WTC11 (cell line): ENCODE measurements at regions not wholly inside any gene's neighbourhood (a gene's known extent, or its start where the extent isn't known, plus 50 kb on each side); places are given as distances from the start of the nearest gene placed in this dataset.
A peak's percentile ranks its signal among the peaks of the same experiment; 100 is the strongest.

ENCODE experiments used
- ATAC-seq: fragments of 200-7000 bp; cut with Tn5 transposase; 2 replicates; pipeline ENCODE4 v1.10.0; 2021; ENCODE audit warnings: mild to moderate bottlenecking, moderate library complexity
- CTCF ChIA-PET: fragments of 300-600 bp; sonication (Branson Sonifier 250); formaldehyde crosslinking; loops from one replicate; lab custom pipeline; 2021; ENCODE audit warnings: antibody characterized with exemption; lab: Charles Lee
- POLR2A ChIA-PET: fragments of 350-600 bp; sonication (Branson Sonifier 250); formaldehyde crosslinking; loops from one replicate; lab custom pipeline; 2021; ENCODE audit warnings: antibody characterized with exemption; lab: Charles Lee
- DNase-seq: peaks from one replicate; pipeline ENCODE4 v3.0.0; 2021; ENCODE audit warnings: low spot score
- H3K27ac Mint-ChIP-seq: 2 replicates; pipeline ENCODE4 v1.8.0; 2021; ENCODE audit warnings: mixed read lengths
- H3K27me3 Mint-ChIP-seq: 2 replicates; pipeline ENCODE4 v1.8.0; 2021; ENCODE audit warnings: low read depth, mild to moderate bottlenecking, moderate library complexity, mixed read lengths
- H3K36me3 Mint-ChIP-seq: 2 replicates; pipeline ENCODE4 v1.8.0; 2021; ENCODE audit warnings: mixed read lengths
- H3K4me1 Mint-ChIP-seq: 2 replicates; pipeline ENCODE4 v1.8.0; 2022; ENCODE audit warnings: mixed read lengths
- H3K4me3 Mint-ChIP-seq: 2 replicates; pipeline ENCODE4 v1.8.0; 2021; ENCODE audit warnings: mild to moderate bottlenecking, moderate library complexity, mixed read lengths
- H3K9me3 Mint-ChIP-seq: 2 replicates; pipeline ENCODE4 v1.8.0; 2021; ENCODE audit warnings: mixed read lengths
- ATF6 ChIP-seq: sonication (generic); formaldehyde crosslinking; IDR thresholded peaks from 2 replicates; pipeline ENCODE4 v1.8.1; 2023; ENCODE audit warnings: mild to moderate bottlenecking, missing genetic modification reagents
- E2F5 ChIP-seq: sonication (generic); formaldehyde crosslinking; IDR thresholded peaks from 2 replicates; pipeline ENCODE4 v1.8.1; 2022; ENCODE audit warnings: mild to moderate bottlenecking, moderate library complexity, missing genetic modification reagents
- FOXK1 ChIP-seq: sonication (generic); formaldehyde crosslinking; IDR thresholded peaks from 2 replicates; pipeline ENCODE4 v1.8.0; 2022; ENCODE audit warnings: mild to moderate bottlenecking, moderate library complexity, missing genetic modification reagents
- HMGA2 ChIP-seq: fragments of 250-450 bp; sonication (Bioruptor Pico); IDR thresholded peaks from 2 replicates; pipeline ENCODE4 v1.4.0; 2021; ENCODE audit warnings: mild to moderate bottlenecking, moderate library complexity
- NFYB ChIP-seq: sonication (generic); formaldehyde crosslinking; conservative IDR thresholded peaks from 2 replicates; pipeline ENCODE4 v1.8.0; 2022; ENCODE audit warnings: low read depth, missing genetic modification reagents
- RELA ChIP-seq: sonication (generic); formaldehyde crosslinking; IDR thresholded peaks from 2 replicates; pipeline ENCODE4 v1.8.1; 2022; ENCODE audit warnings: missing genetic modification reagents, mild to moderate bottlenecking, borderline replicate concordance
- RORB ChIP-seq: fragments of 250-450 bp; sonication (Bioruptor Pico); IDR thresholded peaks from 2 replicates; pipeline ENCODE4 v1.9.0; 2021; ENCODE audit warnings: mild to moderate bottlenecking
- SMAD3 ChIP-seq: sonication (generic); formaldehyde crosslinking; IDR thresholded peaks from 2 replicates; pipeline ENCODE4 v1.8.0; 2022; ENCODE audit warnings: missing genetic modification reagents, mild to moderate bottlenecking, borderline replicate concordance
- SMAD4 ChIP-seq: sonication (generic); formaldehyde crosslinking; IDR thresholded peaks from 2 replicates; pipeline ENCODE4 v1.8.0; 2022; ENCODE audit warnings: mild to moderate bottlenecking, missing genetic modification reagents
- TCF7 ChIP-seq: sonication (generic); formaldehyde crosslinking; IDR thresholded peaks from 2 replicates; pipeline ENCODE4 v1.8.0; 2022; ENCODE audit warnings: mild to moderate bottlenecking, low read depth, missing genetic modification reagents, moderate library complexity
- USF1 ChIP-seq: sonication (generic); formaldehyde crosslinking; IDR thresholded peaks from 2 replicates; pipeline ENCODE4 v1.8.0; 2022; ENCODE audit warnings: mild to moderate bottlenecking, missing genetic modification reagents
- ZNF317 ChIP-seq: sonication (generic); formaldehyde crosslinking; IDR thresholded peaks from 2 replicates; pipeline ENCODE4 v1.8.1; 2023; ENCODE audit warnings: low read depth, mild to moderate bottlenecking, moderate library complexity, missing genetic modification reagents, borderline replicate concordance
- TF ChIP-seq, protein P1 (sequence below): fragments of 250-450 bp; sonication (Bioruptor Pico); IDR thresholded peaks from 2 replicates; pipeline ENCODE4 v1.9.0; 2021; ENCODE audit warnings: mild to moderate bottlenecking, borderline replicate concordance
- TF ChIP-seq, protein P2 (sequence below): sonication (generic); formaldehyde crosslinking; IDR thresholded peaks from 2 replicates; pipeline ENCODE4 v1.8.0; 2022; ENCODE audit warnings: mild to moderate bottlenecking, missing genetic modification reagents
- TF ChIP-seq, protein P3 (sequence below): sonication (generic); formaldehyde crosslinking; IDR thresholded peaks from 2 replicates; pipeline ENCODE4 v1.8.0; 2023; ENCODE audit warnings: mild to moderate bottlenecking, missing genetic modification reagents
- TF ChIP-seq, protein P4 (sequence below): sonication (generic); formaldehyde crosslinking; IDR thresholded peaks from 2 replicates; pipeline ENCODE4 v1.8.0; 2023; ENCODE audit warnings: missing genetic modification reagents, mild to moderate bottlenecking, borderline replicate concordance

DNA sequence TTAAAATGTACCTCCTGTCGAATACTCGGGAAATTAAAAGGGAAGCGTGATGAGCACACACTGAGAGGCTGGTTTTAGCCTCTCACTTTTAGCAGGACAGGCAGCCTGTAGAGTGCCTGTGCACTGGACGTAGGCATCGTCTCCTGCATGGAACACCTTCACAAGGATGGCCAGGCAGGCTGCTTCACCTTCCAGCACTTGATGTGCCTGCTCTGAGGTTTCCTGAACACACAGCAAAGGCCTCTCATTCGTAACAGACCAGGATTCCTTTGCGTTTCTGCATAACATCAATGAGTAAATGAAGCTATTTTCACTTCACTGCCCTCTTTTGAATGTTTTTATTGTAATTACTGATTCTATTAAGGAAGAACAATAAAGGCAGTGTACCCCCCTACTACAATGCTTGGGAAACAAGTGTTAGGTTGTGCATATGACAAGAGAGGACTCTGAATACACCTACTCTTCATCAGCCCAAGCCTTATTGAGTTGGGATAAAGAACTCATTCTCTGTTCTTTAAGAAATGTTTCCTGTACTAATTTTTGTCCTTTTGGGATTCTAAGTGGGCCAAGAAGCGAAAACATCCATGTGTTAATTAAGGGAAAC is 1077.6 kb upstream of the FOXG1 start:
- no peak overlapping the region for H3K4me3 Mint-ChIP-seq
- no peaks in the 10 kb centered on the region for H3K27me3 Mint-ChIP-seq
- ChIA-PET CTCF (no interaction called here), POLR2A (no interaction called here)
- no peaks in the 10 kb centered on the region for H3K36me3 Mint-ChIP-seq
- peaks cover 35% of the 10 kb centered on the region for H3K4me1 Mint-ChIP-seq
- TF ChIP-seq ZNF317: no peak
- TF ChIP-seq E2F5: no peak
- TF ChIP-seq NFYB (CRISPR knock-in tag): no peak
- TF ChIP-seq RELA (CRISPR knock-in tag): no peak
- TF ChIP-seq ATF6: no peak
- no peaks in the 10 kb centered on the region for H3K9me3 Mint-ChIP-seq
- DNase-seq (peak; percentile 13), ATAC-seq (peak; percentile 86)
- peak overlapping the region; percentile 8 for H3K27ac Mint-ChIP-seq

DNA sequence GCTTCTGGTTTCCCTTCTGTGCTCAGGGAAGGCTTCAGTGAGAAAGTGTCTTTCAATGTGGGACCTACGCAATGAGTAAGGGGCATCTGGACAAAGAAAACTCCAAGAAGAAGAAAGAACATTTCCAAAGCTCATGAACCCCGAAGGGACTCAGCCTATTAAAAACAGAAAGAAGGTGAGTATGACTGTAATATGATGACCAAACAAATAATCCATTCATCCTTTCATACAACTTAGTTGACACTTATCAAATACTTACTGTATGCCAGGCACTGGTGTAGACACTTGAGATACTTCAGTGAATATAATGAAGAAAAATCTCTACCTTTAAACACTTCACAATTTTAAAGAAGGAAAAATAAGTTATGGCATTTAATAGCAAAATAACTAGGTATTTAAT is 1054.2 kb upstream of the FOXG1 start:
- Mint-ChIP-seq H3K27ac (no peak overlapping the region), H3K9me3 (peaks cover 67% of the 10 kb centered on the region), H3K4me3 (no peak overlapping the region), H3K27me3 (peaks cover 4% of the 10 kb centered on the region; the same call in 1 of the 2 replicates), H3K4me1 (no peaks in the 10 kb centered on the region), H3K36me3 (peaks cover 46% of the 10 kb centered on the region)
- ChIA-PET POLR2A (no interaction called here), CTCF (no interaction called here)
- ATAC-seq: no peak
- no peak for DNase-seq
- TF ChIP-seq RORB (CRISPR knock-in tag) (no peak), RELA (CRISPR knock-in tag) (no peak), USF1 (CRISPR knock-in tag) (no peak), SMAD4 (no peak), NFYB (CRISPR knock-in tag) (no peak), SMAD3 (CRISPR knock-in tag) (no peak), FOXK1 (no peak), TCF7 (CRISPR knock-in tag) (no peak), HMGA2 (CRISPR knock-in tag) (no peak)
- TF ChIP-seq, protein P1, sequence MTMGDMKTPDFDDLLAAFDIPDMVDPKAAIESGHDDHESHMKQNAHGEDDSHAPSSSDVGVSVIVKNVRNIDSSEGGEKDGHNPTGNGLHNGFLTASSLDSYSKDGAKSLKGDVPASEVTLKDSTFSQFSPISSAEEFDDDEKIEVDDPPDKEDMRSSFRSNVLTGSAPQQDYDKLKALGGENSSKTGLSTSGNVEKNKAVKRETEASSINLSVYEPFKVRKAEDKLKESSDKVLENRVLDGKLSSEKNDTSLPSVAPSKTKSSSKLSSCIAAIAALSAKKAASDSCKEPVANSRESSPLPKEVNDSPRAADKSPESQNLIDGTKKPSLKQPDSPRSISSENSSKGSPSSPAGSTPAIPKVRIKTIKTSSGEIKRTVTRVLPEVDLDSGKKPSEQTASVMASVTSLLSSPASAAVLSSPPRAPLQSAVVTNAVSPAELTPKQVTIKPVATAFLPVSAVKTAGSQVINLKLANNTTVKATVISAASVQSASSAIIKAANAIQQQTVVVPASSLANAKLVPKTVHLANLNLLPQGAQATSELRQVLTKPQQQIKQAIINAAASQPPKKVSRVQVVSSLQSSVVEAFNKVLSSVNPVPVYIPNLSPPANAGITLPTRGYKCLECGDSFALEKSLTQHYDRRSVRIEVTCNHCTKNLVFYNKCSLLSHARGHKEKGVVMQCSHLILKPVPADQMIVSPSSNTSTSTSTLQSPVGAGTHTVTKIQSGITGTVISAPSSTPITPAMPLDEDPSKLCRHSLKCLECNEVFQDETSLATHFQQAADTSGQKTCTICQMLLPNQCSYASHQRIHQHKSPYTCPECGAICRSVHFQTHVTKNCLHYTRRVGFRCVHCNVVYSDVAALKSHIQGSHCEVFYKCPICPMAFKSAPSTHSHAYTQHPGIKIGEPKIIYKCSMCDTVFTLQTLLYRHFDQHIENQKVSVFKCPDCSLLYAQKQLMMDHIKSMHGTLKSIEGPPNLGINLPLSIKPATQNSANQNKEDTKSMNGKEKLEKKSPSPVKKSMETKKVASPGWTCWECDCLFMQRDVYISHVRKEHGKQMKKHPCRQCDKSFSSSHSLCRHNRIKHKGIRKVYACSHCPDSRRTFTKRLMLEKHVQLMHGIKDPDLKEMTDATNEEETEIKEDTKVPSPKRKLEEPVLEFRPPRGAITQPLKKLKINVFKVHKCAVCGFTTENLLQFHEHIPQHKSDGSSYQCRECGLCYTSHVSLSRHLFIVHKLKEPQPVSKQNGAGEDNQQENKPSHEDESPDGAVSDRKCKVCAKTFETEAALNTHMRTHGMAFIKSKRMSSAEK (CRISPR knock-in tag): no peak
- TF ChIP-seq, protein P2, sequence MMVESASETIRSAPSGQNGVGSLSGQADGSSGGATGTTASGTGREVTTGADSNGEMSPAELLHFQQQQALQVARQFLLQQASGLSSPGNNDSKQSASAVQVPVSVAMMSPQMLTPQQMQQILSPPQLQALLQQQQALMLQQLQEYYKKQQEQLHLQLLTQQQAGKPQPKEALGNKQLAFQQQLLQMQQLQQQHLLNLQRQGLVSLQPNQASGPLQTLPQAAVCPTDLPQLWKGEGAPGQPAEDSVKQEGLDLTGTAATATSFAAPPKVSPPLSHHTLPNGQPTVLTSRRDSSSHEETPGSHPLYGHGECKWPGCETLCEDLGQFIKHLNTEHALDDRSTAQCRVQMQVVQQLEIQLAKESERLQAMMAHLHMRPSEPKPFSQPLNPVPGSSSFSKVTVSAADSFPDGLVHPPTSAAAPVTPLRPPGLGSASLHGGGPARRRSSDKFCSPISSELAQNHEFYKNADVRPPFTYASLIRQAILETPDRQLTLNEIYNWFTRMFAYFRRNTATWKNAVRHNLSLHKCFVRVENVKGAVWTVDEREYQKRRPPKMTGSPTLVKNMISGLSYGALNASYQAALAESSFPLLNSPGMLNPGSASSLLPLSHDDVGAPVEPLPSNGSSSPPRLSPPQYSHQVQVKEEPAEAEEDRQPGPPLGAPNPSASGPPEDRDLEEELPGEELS: no peak
- TF ChIP-seq, protein P3, sequence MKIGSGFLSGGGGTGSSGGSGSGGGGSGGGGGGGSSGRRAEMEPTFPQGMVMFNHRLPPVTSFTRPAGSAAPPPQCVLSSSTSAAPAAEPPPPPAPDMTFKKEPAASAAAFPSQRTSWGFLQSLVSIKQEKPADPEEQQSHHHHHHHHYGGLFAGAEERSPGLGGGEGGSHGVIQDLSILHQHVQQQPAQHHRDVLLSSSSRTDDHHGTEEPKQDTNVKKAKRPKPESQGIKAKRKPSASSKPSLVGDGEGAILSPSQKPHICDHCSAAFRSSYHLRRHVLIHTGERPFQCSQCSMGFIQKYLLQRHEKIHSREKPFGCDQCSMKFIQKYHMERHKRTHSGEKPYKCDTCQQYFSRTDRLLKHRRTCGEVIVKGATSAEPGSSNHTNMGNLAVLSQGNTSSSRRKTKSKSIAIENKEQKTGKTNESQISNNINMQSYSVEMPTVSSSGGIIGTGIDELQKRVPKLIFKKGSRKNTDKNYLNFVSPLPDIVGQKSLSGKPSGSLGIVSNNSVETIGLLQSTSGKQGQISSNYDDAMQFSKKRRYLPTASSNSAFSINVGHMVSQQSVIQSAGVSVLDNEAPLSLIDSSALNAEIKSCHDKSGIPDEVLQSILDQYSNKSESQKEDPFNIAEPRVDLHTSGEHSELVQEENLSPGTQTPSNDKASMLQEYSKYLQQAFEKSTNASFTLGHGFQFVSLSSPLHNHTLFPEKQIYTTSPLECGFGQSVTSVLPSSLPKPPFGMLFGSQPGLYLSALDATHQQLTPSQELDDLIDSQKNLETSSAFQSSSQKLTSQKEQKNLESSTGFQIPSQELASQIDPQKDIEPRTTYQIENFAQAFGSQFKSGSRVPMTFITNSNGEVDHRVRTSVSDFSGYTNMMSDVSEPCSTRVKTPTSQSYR (CRISPR knock-in tag): no peak
- TF ChIP-seq, protein P4, sequence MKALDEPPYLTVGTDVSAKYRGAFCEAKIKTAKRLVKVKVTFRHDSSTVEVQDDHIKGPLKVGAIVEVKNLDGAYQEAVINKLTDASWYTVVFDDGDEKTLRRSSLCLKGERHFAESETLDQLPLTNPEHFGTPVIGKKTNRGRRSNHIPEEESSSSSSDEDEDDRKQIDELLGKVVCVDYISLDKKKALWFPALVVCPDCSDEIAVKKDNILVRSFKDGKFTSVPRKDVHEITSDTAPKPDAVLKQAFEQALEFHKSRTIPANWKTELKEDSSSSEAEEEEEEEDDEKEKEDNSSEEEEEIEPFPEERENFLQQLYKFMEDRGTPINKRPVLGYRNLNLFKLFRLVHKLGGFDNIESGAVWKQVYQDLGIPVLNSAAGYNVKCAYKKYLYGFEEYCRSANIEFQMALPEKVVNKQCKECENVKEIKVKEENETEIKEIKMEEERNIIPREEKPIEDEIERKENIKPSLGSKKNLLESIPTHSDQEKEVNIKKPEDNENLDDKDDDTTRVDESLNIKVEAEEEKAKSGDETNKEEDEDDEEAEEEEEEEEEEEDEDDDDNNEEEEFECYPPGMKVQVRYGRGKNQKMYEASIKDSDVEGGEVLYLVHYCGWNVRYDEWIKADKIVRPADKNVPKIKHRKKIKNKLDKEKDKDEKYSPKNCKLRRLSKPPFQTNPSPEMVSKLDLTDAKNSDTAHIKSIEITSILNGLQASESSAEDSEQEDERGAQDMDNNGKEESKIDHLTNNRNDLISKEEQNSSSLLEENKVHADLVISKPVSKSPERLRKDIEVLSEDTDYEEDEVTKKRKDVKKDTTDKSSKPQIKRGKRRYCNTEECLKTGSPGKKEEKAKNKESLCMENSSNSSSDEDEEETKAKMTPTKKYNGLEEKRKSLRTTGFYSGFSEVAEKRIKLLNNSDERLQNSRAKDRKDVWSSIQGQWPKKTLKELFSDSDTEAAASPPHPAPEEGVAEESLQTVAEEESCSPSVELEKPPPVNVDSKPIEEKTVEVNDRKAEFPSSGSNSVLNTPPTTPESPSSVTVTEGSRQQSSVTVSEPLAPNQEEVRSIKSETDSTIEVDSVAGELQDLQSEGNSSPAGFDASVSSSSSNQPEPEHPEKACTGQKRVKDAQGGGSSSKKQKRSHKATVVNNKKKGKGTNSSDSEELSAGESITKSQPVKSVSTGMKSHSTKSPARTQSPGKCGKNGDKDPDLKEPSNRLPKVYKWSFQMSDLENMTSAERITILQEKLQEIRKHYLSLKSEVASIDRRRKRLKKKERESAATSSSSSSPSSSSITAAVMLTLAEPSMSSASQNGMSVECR (CRISPR knock-in tag): no peak
